Neural progenitor cell (in vitro differentiated cells): ENCODE measurements at regions not wholly inside any gene's neighbourhood (a gene's known extent, or its start where the extent isn't known, plus 50 kb on each side); places are given as distances from the start of the nearest gene placed in this dataset.

Experiments used
- DNase-seq: peaks from one replicate; pipeline ENCODE4 v3.0.0-alpha.2; 2016; ENCODE audit warnings: low spot score
- H2AFZ ChIP-seq: fragments of 200-600 bp; sonication (generic); replicated peaks from 2 replicates; pipeline ENCODE4 v1.6.1; 2016; ENCODE audit warnings: antibody characterized with exemption
- H3F3A ChIP-seq: fragments of 200-600 bp; sonication (generic); 2 replicates; pipeline ENCODE4 v1.6.1; 2016; ENCODE audit warnings: antibody characterized with exemption, low read depth
- H3K27ac ChIP-seq: fragments of 200-600 bp; sonication (generic); 2 replicates; pipeline ENCODE4 v1.5.1; 2016; ENCODE audit warnings: mild to moderate bottlenecking
- H3K27me3 ChIP-seq: fragments of 200-600 bp; sonication (generic); 2 replicates; pipeline ENCODE4 v1.6.1; 2016; ENCODE audit warnings: mild to moderate bottlenecking, moderate library complexity
- H3K36me3 ChIP-seq: fragments of 200-600 bp; sonication (generic); 2 replicates; pipeline ENCODE4 v1.5.1; 2016
- H3K4me1 ChIP-seq: fragments of 200-600 bp; sonication (generic); 2 replicates; pipeline ENCODE4 v1.6.1; 2016; ENCODE audit warnings: mixed run types
- H3K4me2 ChIP-seq: fragments of 200-600 bp; sonication (generic); 2 replicates; pipeline ENCODE4 v1.6.1; 2016
- H3K4me3 ChIP-seq: fragments of 200-600 bp; sonication (generic); 2 replicates; pipeline ENCODE4 v1.5.1; 2016
- H3K79me2 ChIP-seq: fragments of 200-600 bp; sonication (generic); 2 replicates; pipeline ENCODE4 v1.6.1; 2016; ENCODE audit warnings: low read depth
- H3K9ac ChIP-seq: fragments of 200-600 bp; sonication (generic); 2 replicates; pipeline ENCODE4 v1.6.1; 2016
- H3K9me3 ChIP-seq: fragments of 200-600 bp; sonication (generic); 2 replicates; pipeline ENCODE4 v1.5.1; 2016; ENCODE audit warnings: low read depth
- H4K20me1 ChIP-seq: fragments of 200-600 bp; sonication (generic); 2 replicates; pipeline ENCODE4 v1.6.1; 2016; ENCODE audit warnings: low read depth
- H3K27ac Mint-ChIP-seq: 3 replicates; pipeline ENCODE4 v1.8.0; 2021; ENCODE audit warnings: mixed read lengths
- H3K27me3 Mint-ChIP-seq: 2 replicates; pipeline ENCODE4 v1.8.0; 2022; ENCODE audit warnings: low read depth, mild to moderate bottlenecking, inconsistent platforms, moderate library complexity, mixed read lengths; ENCODE audit not compliant: insufficient read depth
- H3K36me3 Mint-ChIP-seq: 3 replicates; pipeline ENCODE4 v1.8.0; 2021; ENCODE audit warnings: mixed read lengths
- H3K4me1 Mint-ChIP-seq: 3 replicates; pipeline ENCODE4 v1.8.0; 2021; ENCODE audit warnings: mixed read lengths
- H3K4me3 Mint-ChIP-seq: 3 replicates; pipeline ENCODE4 v1.8.0; 2021; ENCODE audit warnings: mild to moderate bottlenecking, moderate library complexity, mixed read lengths
- H3K9me3 Mint-ChIP-seq: 3 replicates; pipeline ENCODE4 v1.8.0; 2020; ENCODE audit warnings: mixed read lengths
- EZH2 ChIP-seq: fragments of 200-600 bp; sonication (generic); IDR thresholded peaks from 2 replicates; pipeline ENCODE4 v1.6.1; 2017; ENCODE audit warnings: antibody characterized with exemption, mild to moderate bottlenecking, moderate library complexity
- EZH2phosphoT487 ChIP-seq: fragments of 200-600 bp; sonication (generic); IDR thresholded peaks from 2 replicates; pipeline ENCODE4 v1.6.1; 2017; ENCODE audit warnings: antibody characterized with exemption
- TF ChIP-seq, protein P1 (sequence below): fragments of 200-600 bp; sonication (generic); IDR thresholded peaks from 2 replicates; pipeline ENCODE4 v1.5.1; 2017; ENCODE audit warnings: antibody characterized with exemption, mild to moderate bottlenecking

DNA sequence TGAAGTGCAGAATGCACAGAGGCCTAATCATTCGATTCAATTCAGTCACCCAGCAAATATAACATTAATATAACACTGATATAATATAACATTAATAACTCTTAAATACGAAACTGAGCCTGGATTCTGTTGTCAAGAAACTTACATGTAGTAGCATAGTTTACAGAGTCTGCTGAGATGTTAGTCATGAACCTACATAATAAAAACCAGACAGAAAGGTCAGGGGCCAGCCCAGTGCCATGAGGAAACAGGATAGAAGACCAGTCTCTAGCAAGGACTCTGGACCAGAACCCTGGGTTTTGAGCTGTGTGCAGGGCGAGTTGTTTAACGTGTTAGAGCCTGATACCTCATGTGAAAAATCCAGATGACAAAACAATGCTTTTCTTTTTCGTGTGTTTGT lies 234.7 kb downstream of the NR2F1-AS1 start:
- Mint-ChIP-seq H3K36me3 (peaks cover 2% of the 10 kb centered on the region), H3K9me3 (peaks cover 4% of the 10 kb centered on the region)

GRCh38 chr5:93343570-93343969 lies 237.4 kb downstream of the NR2F1-AS1 start:
- no peaks in the 10 kb centered on the region for H3K27me3 ChIP-seq
- TF ChIP-seq EZH2 (no peak), EZH2phosphoT487 (no peak)
- TF ChIP-seq, protein P1, sequence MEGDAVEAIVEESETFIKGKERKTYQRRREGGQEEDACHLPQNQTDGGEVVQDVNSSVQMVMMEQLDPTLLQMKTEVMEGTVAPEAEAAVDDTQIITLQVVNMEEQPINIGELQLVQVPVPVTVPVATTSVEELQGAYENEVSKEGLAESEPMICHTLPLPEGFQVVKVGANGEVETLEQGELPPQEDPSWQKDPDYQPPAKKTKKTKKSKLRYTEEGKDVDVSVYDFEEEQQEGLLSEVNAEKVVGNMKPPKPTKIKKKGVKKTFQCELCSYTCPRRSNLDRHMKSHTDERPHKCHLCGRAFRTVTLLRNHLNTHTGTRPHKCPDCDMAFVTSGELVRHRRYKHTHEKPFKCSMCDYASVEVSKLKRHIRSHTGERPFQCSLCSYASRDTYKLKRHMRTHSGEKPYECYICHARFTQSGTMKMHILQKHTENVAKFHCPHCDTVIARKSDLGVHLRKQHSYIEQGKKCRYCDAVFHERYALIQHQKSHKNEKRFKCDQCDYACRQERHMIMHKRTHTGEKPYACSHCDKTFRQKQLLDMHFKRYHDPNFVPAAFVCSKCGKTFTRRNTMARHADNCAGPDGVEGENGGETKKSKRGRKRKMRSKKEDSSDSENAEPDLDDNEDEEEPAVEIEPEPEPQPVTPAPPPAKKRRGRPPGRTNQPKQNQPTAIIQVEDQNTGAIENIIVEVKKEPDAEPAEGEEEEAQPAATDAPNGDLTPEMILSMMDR = no peak
- no peaks in the 10 kb centered on the region for H3K9me3 ChIP-seq
- H3K4me3 Mint-ChIP-seq = no peak overlapping the region
- H3K4me1 ChIP-seq = peaks cover 4% of the 10 kb centered on the region
- no peak for DNase-seq
- no peak overlapping the region for H2AFZ ChIP-seq
- H4K20me1 ChIP-seq = no peaks in the 10 kb centered on the region
- no peaks in the 10 kb centered on the region for H3K36me3 ChIP-seq
- no peak overlapping the region for H3K4me2 ChIP-seq
- H3K4me1 Mint-ChIP-seq = peaks cover 16% of the 10 kb centered on the region
- no peaks in the 10 kb centered on the region for H3F3A ChIP-seq
- H3K9me3 Mint-ChIP-seq = peaks cover 6% of the 10 kb centered on the region
- no peak overlapping the region for H3K27ac Mint-ChIP-seq
- no peak overlapping the region for H3K4me3 ChIP-seq
- peaks cover 4% of the 10 kb centered on the region for H3K27me3 Mint-ChIP-seq
- H3K27ac ChIP-seq = no peak overlapping the region
- peaks cover 4% of the 10 kb centered on the region for H3K36me3 Mint-ChIP-seq
- H3K9ac ChIP-seq = no peak overlapping the region
- no peaks in the 10 kb centered on the region for H3K79me2 ChIP-seq

More for the DNA sequence above, 234.7 kb downstream of the NR2F1-AS1 start:
- Histone ChIP-seq H3F3A (no peaks in the 10 kb centered on the region), H3K9ac (no peak overlapping the region), H3K4me1 (peaks cover 4% of the 10 kb centered on the region), H3K79me2 (no peaks in the 10 kb centered on the region), H3K36me3 (no peaks in the 10 kb centered on the region), H3K9me3 (no peaks in the 10 kb centered on the region), H2AFZ (no peak overlapping the region), H3K4me2 (no peak overlapping the region), H3K27ac (no peak overlapping the region), H3K4me3 (no peak overlapping the region), H3K27me3 (no peaks in the 10 kb centered on the region), H4K20me1 (no peaks in the 10 kb centered on the region)
- TF ChIP-seq EZH2phosphoT487 (no peak), EZH2 (no peak)
- TF ChIP-seq, protein P1 = no peak
- Mint-ChIP-seq H3K27me3 (peaks cover 5% of the 10 kb centered on the region), H3K27ac (no peak overlapping the region), H3K4me3 (no peak overlapping the region), H3K4me1 (peaks cover 22% of the 10 kb centered on the region)
- DNase-seq = no peak

- H3K9ac ChIP-seq = no peak overlapping the region
- DNase-seq = no peak
- H4K20me1 ChIP-seq = no peaks in the 10 kb centered on the region
- Mint-ChIP-seq H3K4me1 (peaks cover 8% of the 10 kb centered on the region), H3K9me3 (peaks cover 6% of the 10 kb centered on the region), H3K27ac (no peak overlapping the region), H3K36me3 (peaks cover 4% of the 10 kb centered on the region), H3K4me3 (no peak overlapping the region), H3K27me3 (peaks cover 4% of the 10 kb centered on the region)
- no peaks in the 10 kb centered on the region for H3K36me3 ChIP-seq
- no peak overlapping the region for H3K4me3 ChIP-seq
- peak overlapping the region; percentile 63 for H2AFZ ChIP-seq
- no peaks in the 10 kb centered on the region for H3F3A ChIP-seq
- no peak overlapping the region for H3K27ac ChIP-seq
- no peaks in the 10 kb centered on the region for H3K27me3 ChIP-seq
- H3K79me2 ChIP-seq = no peaks in the 10 kb centered on the region
- H3K9me3 ChIP-seq = no peaks in the 10 kb centered on the region
- no peak overlapping the region for H3K4me2 ChIP-seq
- peaks cover 4% of the 10 kb centered on the region for H3K4me1 ChIP-seq
- TF ChIP-seq EZH2phosphoT487 (no peak), EZH2 (no peak)
- TF ChIP-seq, protein P1 = no peak
These were observed 238.4 kb downstream of the NR2F1-AS1 start for GRCh38 chr5:93342563-93343061.
